KBM-7 (cell line): ENCODE measurements at regions not wholly inside any gene's neighbourhood (a gene's known extent, or its start where the extent isn't known, plus 50 kb on each side); places are given as distances from the start of the nearest gene placed in this dataset.
A peak's percentile ranks its signal among the peaks of the same experiment; 100 is the strongest.
"Not testable (repeated sequence)": the region's sequence is repeated elsewhere in the genome, so short reads cannot be mapped to it uniquely, and the experiment has no call there.

Experiments
- DNase-seq: peaks from one replicate; pipeline ENCODE4 v3.0.0-alpha.2; 2015
- in situ Hi-C: fragments of 300-500 bp; cut with MboI; formaldehyde crosslinking; loops from 2 replicates; pipeline ENCODE4 v1.14.3; 2020; ENCODE audit warnings: low sequenced_read_pairs, low pct_unique_long_range_greater_than_20kb, mixed read lengths

DNA sequence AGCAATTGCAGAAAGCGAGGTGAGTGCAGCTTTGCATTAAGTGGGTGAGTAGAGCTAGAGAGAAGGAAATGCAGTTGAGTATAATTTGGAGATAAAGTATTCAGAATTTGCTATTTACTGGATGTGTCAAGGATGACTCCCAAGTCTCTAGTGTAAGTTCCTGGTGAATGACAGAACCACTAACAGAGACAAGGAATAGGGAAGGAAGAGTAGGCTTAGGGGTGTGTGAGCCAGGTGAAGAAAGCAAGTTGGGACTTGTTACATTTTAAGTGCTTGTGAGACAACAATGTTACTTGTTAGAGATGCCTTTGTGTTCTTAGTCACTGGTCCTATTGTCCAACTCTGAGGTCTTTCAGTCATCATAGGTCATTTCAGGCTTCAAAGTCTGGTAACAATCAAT lies 70.8 kb downstream of the TBC1D26 start:
- in situ Hi-C loops, DNase-seq: not testable (repeated sequence)

DNA sequence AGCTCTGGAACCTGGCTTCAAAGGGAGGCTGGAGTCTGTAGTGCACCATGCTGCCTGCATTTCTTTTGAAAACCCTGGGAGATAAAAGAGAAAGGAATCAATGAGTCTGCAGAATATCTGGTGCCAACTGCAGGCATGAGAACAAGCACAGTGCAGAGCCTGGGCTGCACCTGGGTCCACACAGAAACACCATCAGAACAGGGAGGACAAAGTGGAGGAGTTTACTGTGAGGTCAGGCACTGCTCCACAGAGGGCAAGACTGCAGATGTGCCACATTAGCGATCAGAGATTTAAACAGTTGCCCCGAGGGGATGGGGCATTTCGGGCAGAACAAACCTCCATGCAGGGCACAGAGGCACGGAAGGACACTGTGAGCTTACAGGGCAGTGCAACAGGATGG lies 74.7 kb downstream of the TBC1D26 start:
- in situ Hi-C loops, DNase-seq: not testable (repeated sequence)

DNA sequence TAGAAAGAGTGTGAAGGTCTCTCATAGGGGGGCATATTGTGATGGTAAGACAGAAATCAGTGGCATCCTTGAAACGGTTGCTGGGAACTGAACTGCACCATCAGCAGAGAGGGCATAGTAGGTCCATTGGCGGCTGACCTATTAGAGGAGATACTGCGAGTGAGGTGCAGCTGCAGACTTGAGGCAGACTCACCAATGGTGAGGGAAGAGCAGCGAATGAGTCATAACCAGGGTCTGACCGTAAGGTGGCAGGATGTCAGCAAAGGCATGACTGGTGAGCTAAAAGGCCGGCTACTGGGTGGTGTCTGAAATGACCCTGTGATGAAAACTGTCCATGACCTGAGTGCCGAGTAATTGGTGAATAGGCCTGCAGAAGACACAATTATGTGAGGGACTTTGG lies 81.3 kb downstream of the TBC1D26 start:
- in situ Hi-C loops = not testable (repeated sequence)

DNA sequence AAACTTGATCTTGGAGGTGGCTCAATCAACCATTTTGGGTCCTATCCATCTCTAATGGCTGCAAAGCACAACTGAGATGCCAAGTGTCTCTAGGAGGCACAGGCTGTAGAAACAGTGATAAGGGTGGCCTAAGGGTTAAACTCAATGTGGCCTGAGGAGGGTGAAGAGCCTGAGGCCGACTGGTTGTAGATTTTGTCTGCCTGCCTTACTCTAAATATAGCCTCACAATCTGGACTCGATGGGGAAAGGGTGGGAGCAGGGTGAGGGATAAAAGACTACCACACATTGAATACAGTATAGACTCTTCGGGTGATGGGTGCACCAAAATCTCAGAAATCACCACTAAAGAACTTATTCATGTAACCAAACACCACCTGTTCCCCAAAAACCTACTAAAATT lies 81.9 kb downstream of the TBC1D26 start:
- DNase-seq, in situ Hi-C loops: not testable (repeated sequence)

More for the DNA sequence above, 81.3 kb downstream of the TBC1D26 start:
- not testable (repeated sequence) for DNase-seq

DNA sequence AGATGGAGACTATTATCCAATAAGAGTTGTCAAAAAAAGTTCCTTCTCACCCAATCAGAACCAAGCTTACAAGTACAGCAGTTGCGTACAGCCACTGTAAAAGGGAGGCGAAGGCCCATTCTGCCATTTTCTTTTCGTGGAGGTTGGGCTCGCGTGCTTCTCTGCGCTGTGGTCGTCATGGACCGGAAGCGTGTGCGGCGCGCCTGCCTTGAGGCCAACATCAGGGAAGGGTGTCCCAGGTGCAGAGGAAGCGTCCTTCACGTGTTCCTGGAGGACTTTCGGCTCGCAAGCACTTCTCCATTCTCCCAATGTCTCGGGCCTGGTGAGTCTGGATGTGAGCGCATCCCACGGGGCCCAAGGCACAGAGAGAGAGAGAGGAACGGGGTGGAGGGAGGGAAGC lies 85.8 kb downstream of the TBC1D26 start:
- DNase-seq, in situ Hi-C loops: not testable (repeated sequence)

DNA sequence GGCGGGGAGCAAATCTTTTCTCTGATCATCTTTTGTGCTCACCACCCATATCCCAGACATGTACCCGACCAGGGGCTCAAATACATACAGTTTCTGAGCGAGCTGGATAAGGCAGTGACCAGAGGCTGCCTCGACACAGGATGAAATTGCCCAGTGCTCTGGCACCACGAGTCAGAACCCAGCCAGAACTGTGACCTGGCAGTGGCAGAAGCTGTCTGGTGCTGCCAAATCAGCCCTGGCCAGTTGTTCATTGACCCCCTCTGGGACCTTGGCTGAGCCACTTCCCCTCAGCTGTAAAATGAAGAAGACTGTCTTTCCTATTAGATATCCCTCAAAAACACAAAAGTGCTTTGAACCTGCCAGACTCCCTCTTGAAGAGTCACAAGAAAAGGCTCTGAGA lies 90.2 kb downstream of the TBC1D26 start:
- in situ Hi-C loops, DNase-seq: not testable (repeated sequence)

DNA sequence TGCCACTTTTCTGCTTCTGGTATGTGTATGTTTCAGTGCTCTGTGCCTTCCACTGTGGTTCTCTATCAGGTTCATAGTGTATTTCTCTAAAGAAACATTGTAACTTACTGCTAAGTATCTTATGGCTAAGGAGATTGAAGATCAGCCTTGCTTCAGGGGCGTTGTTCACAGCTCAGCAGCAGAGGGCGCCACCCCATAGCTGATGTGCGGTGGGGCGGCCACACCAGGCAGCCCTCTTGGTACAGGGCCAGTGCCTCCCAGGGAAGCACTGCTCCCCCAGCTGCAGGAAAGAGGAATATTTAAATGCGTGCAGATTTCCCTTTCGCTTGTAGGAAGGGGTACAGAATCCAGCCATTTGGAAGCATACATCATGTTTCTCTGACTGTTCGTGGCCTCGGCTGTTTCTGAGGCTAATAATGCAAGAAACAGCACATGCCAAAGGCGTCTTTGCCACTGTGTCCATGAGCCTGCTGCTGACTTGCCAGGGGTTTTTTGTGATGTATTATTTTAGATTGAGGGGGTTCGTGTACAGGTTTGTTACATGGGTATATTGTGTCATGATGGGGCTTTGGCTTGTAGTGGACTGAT lies 96.7 kb downstream of the TBC1D26 start:
- peak; percentile 83 for DNase-seq
- in situ Hi-C loops = not testable (repeated sequence)

DNA sequence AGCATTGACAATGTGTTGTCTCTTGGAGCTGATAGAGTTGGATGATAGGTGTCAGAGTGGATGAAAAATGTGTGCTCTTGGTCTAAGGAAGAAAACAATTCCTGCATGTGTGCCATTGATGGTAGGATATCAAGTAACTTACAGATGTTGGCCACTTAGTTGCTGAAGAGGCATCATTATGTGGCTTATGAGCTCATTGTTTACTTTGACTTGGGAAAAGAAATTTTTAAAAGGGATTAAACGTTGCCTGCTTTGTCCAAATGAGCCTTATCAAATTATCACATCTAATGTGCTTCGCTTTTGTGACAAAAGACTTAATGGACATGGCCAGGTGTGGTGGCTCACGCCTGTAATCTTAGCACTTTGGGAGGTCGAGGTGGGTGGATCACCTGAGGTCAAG lies 98.1 kb downstream of the TBC1D26 start:
- in situ Hi-C loops, DNase-seq: not testable (repeated sequence)

DNA sequence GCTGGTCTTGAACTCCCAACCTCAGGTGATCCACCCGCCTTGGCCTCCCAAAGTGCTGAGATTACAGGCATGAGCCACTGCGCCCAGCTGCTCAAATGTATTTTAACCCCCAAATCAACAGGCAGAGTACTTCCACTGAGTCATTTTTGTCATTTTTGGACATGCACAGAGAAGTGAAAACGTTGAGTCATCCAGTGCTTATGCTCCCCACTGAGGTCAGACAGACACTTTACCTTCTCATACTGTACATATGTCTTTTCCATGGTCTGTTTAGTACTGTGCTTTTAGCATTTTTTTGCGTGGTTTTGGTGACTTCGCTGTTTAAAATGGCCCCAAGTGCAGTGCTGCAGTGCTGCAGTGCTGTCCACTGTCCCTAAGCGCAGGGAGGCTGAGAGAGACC lies 99.1 kb downstream of the TBC1D26 start:
- peak; percentile 28 for DNase-seq
- in situ Hi-C loops = not testable (repeated sequence)

DNA sequence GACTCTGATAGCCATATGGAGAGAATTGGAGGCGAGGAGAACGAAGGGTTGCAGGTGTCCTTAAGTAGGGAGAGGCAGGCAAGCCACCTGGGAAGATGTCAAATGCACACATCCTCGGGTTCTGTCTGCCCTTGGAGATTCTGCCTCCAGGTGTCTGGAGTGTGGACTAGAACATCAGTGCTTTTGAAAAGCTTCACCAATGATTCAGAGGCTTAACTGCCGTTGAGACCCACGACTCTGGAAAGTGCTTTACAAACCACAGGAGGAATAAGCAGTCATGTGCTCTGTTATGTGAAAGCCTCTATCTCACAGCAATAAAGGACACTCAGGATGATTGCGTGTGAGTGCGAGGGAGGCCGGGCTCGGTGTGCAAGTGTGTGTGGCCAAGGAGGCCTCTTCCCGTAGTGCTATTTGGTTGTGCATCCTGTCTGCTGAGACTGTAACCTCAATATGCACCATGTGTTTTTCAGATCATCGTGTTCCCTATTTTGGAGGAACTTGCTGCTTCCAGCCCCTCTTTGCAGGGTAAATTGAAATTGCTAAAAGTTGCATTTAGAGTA lies 100.9 kb downstream of the TBC1D26 start:
- DNase-seq = peak; percentile 83
- in situ Hi-C loops = not testable (repeated sequence)

DNA sequence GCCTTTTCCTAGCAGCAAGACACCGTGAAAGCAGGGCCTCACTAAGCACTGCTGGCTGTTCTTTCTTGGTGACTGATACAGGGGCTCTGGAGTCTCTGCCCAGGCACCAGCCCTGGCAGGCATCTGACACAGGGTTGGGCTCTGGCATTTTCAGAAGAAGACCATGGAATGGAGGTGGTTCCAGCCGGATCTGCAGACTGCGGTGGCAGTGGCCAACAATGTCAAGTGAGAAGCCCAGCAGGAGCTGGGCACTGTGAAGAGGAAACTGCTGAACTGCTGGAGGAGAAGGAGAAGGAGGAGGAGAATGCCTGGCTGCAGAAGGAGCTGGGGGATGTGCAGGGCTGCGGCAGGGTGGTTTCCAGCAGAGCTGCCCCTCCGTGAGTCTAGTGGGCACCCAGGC lies 101.8 kb downstream of the TBC1D26 start:
- in situ Hi-C loops = not testable (repeated sequence)
- DNase-seq = peak; percentile 13

DNA sequence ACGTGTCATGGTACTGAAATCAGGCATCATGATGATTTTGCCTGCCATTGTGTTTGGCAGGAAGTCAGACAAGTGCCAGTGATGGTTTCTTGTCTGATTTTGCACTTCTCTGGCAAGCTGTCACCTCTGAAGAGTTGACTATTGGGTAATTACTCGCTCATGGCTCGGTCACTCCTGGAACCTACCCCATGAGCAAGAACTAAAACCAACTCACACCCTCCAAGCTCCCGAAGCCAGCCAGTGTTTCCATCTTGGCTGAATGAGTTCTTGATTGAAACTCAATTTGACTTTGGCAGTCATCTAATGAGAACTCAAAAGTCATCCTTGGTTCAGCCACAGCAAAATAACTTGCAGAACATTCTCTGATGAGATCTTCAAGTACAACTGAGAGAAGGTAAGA lies 103.4 kb downstream of the TBC1D26 start:
- in situ Hi-C loops, DNase-seq: not testable (repeated sequence)

DNA sequence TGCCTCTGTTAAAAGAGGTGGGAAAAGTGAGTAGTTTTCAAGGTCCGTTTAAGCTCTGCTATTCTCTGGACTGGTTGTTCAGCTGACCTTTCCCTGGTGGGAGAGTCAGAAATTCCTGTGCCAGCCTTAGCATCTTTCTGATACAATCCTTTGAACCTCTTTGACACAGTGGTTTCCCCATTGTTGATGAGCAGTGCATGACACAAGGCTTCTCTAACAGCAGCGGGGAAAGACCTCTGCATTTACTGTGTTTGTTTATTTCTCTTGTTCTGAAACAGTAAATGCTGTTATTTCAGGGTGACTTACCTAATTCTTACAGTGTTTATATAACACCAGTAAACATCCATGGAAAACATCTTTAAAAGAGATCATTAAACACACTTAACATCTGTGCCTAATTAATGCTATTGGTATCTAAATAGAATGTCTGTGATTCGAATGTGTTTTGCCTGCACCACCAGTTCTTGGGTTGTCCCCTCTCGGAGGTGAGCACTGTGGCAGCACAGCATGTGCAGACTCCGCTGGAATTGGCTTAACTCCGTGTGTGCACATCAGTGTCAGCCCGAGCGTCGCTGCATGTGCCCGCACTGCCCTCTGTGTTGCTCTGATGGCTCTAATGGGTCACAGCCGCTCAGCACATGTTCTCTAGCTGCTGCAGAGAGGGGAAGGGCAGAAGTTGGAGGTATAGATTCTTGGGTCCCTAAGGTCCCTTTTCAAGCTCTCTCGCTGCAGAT lies 104.3 kb downstream of the TBC1D26 start:
- in situ Hi-C loops, DNase-seq: not testable (repeated sequence)

DNA sequence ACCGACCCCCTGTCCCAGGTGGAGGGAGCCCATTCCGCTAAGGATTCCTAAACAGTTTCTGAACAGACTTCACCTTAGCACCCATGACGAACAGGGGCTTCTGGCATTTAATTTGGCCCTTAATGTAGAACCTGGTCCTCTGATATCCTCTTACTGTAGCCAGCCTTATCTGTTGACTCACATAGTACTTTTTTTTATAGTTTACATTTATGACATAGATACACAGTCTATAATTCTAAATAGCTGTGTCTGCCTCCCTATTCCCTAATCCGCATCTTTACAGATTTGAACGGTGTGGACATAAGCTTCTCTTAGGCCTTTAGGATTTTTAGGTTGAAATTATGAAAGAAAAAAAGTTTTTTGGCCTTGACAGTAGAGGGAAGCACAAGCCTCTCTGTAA lies 104.9 kb downstream of the TBC1D26 start:
- in situ Hi-C loops, DNase-seq: not testable (repeated sequence)

DNA sequence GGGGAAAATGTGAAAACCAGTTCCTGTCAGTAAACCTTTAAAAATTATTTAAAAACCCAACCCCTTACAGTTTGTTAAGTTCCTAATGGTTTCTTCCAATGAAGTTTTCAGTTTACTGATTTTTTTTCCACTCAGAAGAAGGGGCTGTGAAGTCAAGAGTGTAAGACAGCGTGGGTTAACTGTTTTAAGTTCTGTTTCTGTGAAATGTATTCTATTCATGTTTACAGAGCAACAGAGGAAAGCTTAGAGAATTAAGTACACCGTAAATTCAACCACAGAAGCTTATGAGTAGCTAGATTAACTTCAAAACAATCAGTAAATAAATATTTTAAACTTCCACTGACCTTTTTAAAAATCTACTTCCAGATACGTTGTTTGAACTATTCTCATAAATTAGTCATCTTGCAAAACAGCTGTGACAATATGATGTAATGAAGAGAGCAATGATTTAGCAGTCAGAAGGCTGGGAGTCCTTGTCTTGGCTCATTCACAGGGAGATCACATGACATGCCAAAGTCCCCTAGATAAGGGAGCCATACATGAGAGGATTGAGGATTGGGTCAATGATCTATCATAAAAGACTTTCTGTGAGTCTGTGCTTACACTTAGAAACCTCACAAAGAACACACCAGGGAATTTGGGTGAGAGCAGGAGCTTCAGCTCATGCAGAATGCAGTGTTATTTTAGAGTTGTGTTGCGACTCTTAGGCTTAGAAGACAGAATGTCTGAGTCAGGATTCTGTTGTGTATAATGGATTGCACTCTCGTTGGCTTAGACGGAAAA lies 97.3 kb upstream of the ADORA2B start:
- in situ Hi-C loops = not testable (repeated sequence)

DNA sequence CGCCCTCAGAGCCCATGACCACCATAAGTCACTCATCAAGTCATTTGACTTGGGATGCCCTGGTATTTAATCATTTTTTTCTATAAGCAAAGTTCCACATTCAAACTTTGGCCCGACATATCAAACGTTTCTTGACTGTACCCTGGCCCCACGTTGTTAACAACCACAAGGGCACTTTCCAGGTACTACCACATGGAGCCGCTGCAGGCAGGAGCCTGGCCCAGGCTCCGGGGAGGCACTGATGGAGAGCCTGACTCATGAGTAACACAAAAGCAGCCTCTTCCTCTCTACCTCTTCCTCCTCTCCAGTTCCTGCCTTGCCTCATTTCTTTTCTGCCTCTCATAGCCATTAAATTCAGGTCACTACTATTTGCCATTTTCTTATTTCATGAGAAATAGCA lies 95.9 kb upstream of the ADORA2B start:
- in situ Hi-C loops = not testable (repeated sequence)

More for the DNA sequence above, 97.3 kb upstream of the ADORA2B start:
- not testable (repeated sequence) for DNase-seq

DNA sequence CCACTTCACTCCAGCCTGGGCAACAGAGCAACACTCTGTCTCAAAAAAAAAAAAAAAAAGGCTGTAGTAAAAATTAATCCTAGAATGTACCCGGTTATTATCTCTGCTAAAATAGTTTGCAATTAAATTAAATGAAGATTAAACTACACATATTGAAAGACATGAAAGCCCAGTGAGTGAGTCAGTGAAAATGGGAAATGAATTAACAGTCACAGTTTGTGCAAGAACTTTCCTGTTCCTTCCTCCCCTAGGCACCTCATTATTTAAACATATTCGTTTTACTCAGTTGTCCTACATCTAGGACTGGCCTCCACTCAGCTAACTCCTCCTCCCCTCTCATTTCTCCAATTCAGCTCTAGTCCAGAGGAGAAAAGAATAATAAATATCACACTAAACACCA lies 94.9 kb upstream of the ADORA2B start:
- in situ Hi-C loops, DNase-seq: not testable (repeated sequence)

More for the DNA sequence above, 95.9 kb upstream of the ADORA2B start:
- DNase-seq = peak; percentile 78

DNA sequence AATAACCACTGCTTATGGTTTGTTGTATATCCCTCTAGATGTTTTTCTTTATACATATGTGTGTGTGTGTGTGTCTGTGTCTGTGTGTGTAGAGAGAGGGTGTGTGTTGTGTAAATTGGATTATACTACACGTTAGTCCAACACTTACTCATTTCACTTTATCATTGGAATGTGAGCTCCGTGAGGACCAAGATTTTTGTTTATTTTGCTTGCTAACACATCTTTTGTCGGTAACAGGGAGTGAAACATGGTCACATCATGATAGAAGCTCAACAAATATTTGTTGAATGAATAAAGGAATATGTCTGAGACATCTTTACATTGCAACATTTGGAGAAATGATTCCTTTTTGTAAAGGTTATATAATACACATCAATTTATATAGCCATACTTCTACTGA lies 94.2 kb upstream of the ADORA2B start:
- in situ Hi-C loops = not testable (repeated sequence)

DNA sequence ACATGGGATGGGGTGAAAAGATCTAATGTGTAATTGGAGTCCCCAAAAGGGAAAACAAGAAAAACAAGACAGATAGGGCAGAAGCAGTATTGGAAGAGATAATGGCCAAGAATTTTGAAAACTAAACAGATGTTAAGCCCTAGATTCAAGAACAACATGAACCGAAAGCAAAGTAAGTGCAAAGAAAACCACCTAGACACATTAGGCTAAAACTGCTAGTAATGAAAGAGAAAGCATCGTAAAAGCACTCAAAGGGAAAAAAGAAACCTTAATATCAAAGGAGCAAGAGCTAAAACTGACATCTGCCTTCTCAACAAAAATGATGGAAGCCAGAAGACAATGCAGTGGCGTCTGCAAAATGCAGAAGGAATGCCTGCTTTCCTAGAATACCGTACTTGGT lies 92.1 kb upstream of the ADORA2B start:
- in situ Hi-C loops, DNase-seq: not testable (repeated sequence)

More for the DNA sequence above, 94.2 kb upstream of the ADORA2B start:
- not testable (repeated sequence) for DNase-seq
